ENCODE measurements at regions not wholly inside any gene's neighbourhood (a gene's known extent, or its start where the extent isn't known, plus 50 kb on each side); places are given as distances from the start of the nearest gene placed in this dataset.

GRCh38 chr11:70000228-70000627 lies 77.9 kb upstream of the ANO1 start:
- TF ChIP-seq CTCF (IDR thresholded peaks at IDR 0.05; ENCODE audit: insufficient read depth, low read depth, low read length): no peak
- no peak for TF ChIP-seq EZH2 (IDR thresholded peaks at IDR 0.05; ENCODE audit: insufficient read depth, low read length)
